ENCODE measurements at regions not wholly inside any gene's neighbourhood (a gene's known extent, or its start where the extent isn't known, plus 50 kb on each side); places are given as distances from the start of the nearest gene placed in this dataset.

DNA sequence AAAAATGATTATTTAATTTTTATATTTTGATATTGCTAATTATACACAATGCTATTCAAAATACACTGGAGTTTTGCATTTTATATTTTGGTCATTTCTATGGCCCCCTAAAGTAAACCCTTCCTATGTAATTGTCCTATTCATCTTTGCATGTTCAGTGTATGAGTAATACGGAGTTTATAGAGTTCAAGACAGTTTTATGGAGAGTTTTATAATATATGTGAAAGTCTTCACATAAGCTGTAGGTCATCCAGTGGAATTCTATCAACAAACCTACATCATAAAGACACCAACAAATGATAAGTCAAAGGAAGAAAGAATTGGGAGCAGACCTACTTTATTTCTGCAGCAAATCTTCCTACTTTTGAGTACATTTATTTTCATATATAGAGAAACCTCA is 1200.4 kb upstream of the EPHA6 start:
- Histone ChIP-seq H3K4me3 (ENCODE audit: low read depth, low read length) (no peak overlapping the region), H3K9me3 (ENCODE audit: control insufficient read depth, insufficient read depth, low read depth, low read length) (no peaks in the 10 kb centered on the region), H3K36me3 (ENCODE audit: control insufficient read depth in 2 of 2, insufficient read depth in 1 of 2, low read length in 2 of 2) (no peaks in the 10 kb centered on the region), H3K4me1 (ENCODE audit: control insufficient read depth, insufficient read depth, low read length) (no peaks in the 10 kb centered on the region), H3K27ac (ENCODE audit: extremely low read depth, low read depth, low read length) (no peak overlapping the region)
- TF ChIP-seq, protein P1, sequence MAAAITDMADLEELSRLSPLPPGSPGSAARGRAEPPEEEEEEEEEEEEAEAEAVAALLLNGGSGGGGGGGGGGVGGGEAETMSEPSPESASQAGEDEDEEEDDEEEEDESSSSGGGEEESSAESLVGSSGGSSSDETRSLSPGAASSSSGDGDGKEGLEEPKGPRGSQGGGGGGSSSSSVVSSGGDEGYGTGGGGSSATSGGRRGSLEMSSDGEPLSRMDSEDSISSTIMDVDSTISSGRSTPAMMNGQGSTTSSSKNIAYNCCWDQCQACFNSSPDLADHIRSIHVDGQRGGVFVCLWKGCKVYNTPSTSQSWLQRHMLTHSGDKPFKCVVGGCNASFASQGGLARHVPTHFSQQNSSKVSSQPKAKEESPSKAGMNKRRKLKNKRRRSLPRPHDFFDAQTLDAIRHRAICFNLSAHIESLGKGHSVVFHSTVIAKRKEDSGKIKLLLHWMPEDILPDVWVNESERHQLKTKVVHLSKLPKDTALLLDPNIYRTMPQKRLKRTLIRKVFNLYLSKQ (tag by site-specific recombination; IDR thresholded peaks at IDR 0.05; ENCODE audit: borderline replicate concordance): no peak
- TF ChIP-seq, protein P2, sequence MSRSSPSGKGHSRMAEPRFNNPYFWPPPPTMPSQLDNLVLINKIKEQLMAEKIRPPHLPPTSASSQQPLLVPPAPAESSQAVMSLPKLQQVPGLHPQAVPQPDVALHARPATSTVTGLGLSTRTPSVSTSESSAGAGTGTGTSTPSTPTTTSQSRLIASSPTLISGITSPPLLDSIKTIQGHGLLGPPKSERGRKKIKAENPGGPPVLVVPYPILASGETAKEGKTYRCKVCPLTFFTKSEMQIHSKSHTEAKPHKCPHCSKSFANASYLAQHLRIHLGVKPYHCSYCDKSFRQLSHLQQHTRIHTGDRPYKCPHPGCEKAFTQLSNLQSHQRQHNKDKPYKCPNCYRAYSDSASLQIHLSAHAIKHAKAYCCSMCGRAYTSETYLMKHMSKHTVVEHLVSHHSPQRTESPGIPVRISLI (tag by site-specific recombination; IDR thresholded peaks at IDR 0.05): no peak
- TF ChIP-seq YY1 (tag by site-specific recombination; IDR thresholded peaks at IDR 0.05) (no peak), ZNF596 (tag by site-specific recombination; IDR thresholded peaks at IDR 0.05) (no peak), ZNF529 (tag by site-specific recombination; IDR thresholded peaks at IDR 0.05; ENCODE audit: insufficient replicate concordance) (no peak), ZNF121 (tag by site-specific recombination; IDR thresholded peaks at IDR 0.05) (no peak), ZNF426 (tag by site-specific recombination; IDR thresholded peaks at IDR 0.05) (no peak), ZNF350 (tag by site-specific recombination; IDR thresholded peaks at IDR 0.05) (no peak), KLF9 (tag by site-specific recombination; IDR thresholded peaks at IDR 0.05; ENCODE audit: low read depth) (no peak), ZNF335 (tag by site-specific recombination; conservative IDR thresholded peaks at IDR 0.05) (no peak), ZBTB7A (tag by site-specific recombination; IDR thresholded peaks at IDR 0.05; ENCODE audit: low read depth) (no peak)
- TF ChIP-seq, protein P3, sequence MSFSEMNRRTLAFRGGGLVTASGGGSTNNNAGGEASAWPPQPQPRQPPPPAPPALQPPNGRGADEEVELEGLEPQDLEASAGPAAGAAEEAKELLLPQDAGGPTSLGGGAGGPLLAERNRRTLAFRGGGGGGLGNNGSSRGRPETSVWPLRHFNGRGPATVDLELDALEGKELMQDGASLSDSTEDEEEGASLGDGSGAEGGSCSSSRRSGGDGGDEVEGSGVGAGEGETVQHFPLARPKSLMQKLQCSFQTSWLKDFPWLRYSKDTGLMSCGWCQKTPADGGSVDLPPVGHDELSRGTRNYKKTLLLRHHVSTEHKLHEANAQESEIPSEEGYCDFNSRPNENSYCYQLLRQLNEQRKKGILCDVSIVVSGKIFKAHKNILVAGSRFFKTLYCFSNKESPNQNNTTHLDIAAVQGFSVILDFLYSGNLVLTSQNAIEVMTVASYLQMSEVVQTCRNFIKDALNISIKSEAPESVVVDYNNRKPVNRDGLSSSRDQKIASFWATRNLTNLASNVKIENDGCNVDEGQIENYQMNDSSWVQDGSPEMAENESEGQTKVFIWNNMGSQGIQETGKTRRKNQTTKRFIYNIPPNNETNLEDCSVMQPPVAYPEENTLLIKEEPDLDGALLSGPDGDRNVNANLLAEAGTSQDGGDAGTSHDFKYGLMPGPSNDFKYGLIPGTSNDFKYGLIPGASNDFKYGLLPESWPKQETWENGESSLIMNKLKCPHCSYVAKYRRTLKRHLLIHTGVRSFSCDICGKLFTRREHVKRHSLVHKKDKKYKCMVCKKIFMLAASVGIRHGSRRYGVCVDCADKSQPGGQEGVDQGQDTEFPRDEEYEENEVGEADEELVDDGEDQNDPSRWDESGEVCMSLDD (tag by site-specific recombination; IDR thresholded peaks at IDR 0.05): no peak
- TF ChIP-seq, protein P4, sequence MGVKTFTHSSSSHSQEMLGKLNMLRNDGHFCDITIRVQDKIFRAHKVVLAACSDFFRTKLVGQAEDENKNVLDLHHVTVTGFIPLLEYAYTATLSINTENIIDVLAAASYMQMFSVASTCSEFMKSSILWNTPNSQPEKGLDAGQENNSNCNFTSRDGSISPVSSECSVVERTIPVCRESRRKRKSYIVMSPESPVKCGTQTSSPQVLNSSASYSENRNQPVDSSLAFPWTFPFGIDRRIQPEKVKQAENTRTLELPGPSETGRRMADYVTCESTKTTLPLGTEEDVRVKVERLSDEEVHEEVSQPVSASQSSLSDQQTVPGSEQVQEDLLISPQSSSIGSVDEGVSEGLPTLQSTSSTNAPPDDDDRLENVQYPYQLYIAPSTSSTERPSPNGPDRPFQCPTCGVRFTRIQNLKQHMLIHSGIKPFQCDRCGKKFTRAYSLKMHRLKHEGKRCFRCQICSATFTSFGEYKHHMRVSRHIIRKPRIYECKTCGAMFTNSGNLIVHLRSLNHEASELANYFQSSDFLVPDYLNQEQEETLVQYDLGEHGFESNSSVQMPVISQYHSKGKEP (tag by site-specific recombination; IDR thresholded peaks at IDR 0.05): no peak
- TF ChIP-seq, protein P5, sequence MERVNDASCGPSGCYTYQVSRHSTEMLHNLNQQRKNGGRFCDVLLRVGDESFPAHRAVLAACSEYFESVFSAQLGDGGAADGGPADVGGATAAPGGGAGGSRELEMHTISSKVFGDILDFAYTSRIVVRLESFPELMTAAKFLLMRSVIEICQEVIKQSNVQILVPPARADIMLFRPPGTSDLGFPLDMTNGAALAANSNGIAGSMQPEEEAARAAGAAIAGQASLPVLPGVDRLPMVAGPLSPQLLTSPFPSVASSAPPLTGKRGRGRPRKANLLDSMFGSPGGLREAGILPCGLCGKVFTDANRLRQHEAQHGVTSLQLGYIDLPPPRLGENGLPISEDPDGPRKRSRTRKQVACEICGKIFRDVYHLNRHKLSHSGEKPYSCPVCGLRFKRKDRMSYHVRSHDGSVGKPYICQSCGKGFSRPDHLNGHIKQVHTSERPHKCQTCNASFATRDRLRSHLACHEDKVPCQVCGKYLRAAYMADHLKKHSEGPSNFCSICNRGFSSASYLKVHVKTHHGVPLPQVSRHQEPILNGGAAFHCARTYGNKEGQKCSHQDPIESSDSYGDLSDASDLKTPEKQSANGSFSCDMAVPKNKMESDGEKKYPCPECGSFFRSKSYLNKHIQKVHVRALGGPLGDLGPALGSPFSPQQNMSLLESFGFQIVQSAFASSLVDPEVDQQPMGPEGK (tag by site-specific recombination; IDR thresholded peaks at IDR 0.05): no peak
- TF ChIP-seq, protein P6, sequence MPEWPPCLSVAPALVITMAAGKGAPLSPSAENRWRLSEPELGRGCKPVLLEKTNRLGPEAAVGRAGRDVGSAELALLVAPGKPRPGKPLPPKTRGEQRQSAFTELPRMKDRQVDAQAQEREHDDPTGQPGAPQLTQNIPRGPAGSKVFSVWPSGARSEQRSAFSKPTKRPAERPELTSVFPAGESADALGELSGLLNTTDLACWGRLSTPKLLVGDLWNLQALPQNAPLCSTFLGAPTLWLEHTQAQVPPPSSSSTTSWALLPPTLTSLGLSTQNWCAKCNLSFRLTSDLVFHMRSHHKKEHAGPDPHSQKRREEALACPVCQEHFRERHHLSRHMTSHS (tag by site-specific recombination; IDR thresholded peaks at IDR 0.05): no peak
- ChIA-PET CTCF (no interaction called here), POLR2A (no interaction called here)

Data from HEK293 (cell line).